Stimulated activated CD8-positive, alpha-beta memory T cell treated with anti-CD3 and anti-CD28 coated beads, Interleukin-12 subunit alpha, Interleukin-12 subunit beta, amount 100 ng/mL, for 24 hours (primary cell): ENCODE measurements at regions not wholly inside any gene's neighbourhood (a gene's known extent, or its start where the extent isn't known, plus 50 kb on each side); places are given as distances from the start of the nearest gene placed in this dataset.
A peak's percentile ranks its signal among the peaks of the same experiment; 100 is the strongest.

Experiments used
- DNase-seq: peaks from one replicate; pipeline ENCODE4 v3.0.0-alpha.2; 2020; ENCODE audit errors: extremely low read depth

GRCh38 chr7:131173145-131173890, 154.4 kb upstream of the MKLN1 start:
- DNase-seq, result no peak

- DNase-seq, result no peak
These were observed 153.3 kb upstream of the MKLN1 start for GRCh38 chr7:131174391-131174790.

- DNase-seq, result no peak
These were observed 152.8 kb upstream of the MKLN1 start for GRCh38 chr7:131174855-131175254.

GRCh38 chr7:131182446-131183058, 145.1 kb upstream of the MKLN1 start:
- DNase-seq, result no peak

DNA sequence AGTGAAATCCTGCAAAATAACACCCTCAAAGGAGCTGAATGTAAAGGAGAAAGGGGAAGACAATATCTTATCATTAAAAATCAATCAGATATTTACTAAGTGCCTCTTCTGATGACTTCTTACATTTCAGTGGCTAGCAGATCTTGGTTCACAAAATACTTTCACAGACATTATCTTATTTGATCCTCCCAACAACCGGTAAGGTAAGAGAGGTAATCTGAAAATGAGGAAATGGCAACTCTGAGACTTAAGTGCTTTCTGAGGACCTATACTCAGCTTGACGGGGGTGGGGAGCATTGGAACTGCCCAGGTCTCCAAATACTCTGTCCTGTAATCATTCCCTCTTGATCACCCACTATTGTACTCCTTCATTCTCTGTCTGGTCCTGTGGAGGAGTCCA, 144.6 kb upstream of the MKLN1 start:
- DNase-seq, result no peak

DNA sequence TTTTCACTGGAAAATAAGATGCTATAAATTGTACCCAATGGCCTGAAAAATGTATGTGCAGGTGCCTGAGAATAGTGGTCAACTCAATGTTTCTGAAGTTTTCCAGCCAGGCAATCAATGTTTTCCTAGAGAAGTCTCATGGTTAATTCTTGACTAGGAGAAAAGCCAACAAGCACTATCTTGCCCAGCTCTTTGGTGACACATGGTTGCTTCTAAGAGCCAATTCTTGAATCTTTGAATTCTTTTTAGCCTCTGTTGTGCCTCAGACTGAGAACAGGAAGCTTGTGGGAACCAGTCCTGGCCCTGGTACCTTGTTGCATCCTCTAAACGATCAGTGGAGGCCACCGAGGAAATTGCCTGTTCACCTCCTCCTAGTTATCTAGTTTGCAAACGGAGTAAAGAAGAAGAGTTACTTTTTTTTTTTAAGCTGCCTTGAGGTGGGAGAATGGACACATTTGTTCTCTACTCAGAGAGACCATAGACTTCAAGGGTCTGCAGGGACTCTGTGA, 144.0 kb upstream of the MKLN1 start:
- DNase-seq, result no peak

DNA sequence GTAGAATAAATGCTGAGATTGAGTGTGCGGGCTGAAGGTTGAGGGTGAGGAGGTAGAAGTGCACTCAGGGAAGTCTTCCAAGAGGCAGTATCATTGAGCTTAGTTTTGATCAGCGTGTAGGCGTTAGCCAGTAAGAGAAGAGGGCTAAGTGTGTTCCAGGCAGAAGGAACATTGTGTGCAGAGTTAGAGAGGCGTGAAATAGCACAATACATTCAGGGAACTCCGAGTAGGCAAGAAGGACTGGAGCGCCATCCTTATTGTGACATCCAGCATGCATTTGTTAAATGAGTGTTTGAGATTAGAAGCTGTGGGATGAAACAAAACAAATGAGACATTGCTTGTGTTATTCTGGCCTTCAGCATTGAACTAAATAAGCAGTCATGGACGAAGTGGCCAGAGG, 140.9 kb upstream of the MKLN1 start:
- DNase-seq, result no peak

DNA sequence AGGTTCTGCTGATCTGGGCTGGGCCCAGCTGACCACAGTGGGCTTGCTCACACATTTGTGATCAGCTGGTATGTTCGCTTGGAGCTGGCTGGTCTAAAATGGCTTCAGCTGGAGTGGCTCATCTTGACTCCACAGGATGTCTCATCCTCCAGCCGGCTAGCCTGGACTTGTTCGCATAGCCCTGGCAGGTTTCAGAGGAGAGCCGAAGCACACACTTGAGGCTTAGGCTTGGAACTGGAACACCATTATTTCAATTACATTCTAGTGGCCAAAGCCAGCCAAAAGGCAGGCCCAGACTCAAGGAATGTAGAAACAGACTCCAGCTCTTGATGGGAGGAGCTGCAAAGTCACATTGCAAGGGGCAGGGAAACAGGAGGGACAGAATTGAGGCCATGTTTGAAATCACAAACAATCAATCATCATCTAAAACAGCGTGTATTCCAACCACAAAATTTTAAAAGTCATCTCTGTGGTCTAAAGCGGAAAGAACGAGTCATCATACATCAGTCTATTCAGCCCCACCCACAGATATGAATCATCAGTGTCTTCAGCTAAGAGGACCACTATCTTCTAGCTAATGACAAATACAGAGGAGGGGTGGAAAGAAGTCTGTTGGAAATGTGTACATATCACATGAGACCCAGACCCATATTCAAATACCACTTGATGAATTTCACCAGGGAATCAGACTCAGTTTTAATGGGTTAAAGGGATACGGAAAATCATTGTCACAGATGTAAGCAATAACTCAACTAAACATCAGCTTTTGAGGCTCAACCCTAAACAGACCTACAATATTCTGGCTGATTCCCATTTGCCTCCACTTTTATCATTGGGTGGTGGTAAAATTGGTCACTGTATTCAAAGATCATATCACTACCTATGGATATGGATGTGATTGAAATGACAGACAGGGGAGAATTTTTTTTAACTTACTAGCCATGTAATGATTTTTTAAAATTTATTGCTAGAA, 139.0 kb upstream of the MKLN1 start:
- DNase-seq, result peak; percentile 10

DNA sequence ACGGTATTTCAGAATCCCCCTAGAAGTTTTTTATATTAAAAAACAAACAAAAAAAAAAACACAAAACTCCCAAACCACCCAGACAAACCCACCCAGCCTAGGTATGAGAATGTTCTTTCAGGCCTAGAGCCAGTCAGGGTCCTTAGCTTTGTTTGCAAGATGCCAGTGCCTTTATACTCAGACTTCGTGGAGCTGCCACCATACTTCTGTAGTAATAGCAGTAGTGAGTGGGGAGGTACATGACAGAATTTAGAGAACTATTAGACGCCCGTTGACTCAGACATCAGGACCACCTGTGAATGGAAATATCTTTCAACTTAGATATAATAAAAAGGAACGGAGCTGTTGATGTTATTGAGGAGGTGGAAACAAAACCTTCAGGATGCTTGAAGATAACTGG, 138.2 kb upstream of the MKLN1 start:
- no peak for DNase-seq

DNA sequence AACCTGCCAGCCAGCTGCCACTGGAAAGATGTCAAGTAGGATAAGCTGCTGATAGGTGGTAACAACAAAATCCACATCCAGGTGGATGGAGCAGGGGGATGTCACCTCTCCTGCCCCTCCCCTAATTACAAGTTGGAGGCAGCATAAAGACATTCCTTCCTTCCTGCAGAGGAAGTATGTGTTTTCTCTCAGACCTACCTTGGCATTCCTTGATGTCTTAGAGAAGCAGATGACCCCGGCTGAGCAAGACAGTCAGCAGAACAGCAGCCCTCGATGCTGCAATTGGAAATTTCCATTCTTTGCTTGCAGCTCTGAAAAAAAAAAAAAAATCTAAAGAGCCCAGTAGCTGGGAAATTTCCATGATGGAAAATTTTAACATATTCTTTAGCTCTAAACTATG, 137.5 kb upstream of the MKLN1 start:
- no peak for DNase-seq

- no peak for DNase-seq
These were observed 137.1 kb upstream of the MKLN1 start for GRCh38 chr7:131190581-131190980.

DNA sequence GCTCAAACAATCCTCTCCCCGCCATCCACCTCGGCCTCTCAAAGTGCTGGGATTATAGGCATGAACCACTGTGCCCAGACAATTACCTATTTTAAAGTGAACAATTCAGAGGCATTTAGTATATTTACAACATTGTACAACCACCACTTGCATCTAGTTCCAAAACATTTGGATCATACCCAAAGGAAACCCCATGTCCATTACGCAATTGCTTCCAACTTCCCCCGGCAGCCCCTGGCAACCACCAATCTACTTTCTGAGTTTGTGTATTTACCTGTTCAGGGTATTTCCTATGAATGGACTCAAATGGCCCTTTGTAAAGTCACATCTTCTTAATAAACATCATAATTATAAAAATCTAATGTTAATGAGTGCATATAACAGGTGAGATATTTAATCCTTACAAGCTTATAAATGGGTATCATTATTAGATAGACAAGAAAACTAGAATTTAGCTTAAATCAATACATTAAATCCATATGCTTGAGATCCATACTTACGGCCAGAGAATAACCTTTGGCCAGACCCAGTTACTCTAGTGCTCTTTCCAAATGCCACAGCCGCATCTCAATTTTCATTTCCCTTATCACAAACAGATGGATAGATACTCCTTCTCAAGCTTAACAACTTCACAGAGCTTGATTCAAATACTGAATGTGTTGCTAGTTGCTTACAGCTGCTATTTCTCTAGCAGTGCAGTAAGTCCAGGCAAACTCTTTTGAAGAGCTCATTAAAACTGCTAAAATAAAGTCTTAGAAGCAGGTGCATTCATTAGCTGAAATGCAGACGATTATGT, 133.4 kb upstream of the MKLN1 start:
- DNase-seq, result no peak

GRCh38 chr7:131196803-131197202, 130.9 kb upstream of the MKLN1 start:
- no peak for DNase-seq

DNA sequence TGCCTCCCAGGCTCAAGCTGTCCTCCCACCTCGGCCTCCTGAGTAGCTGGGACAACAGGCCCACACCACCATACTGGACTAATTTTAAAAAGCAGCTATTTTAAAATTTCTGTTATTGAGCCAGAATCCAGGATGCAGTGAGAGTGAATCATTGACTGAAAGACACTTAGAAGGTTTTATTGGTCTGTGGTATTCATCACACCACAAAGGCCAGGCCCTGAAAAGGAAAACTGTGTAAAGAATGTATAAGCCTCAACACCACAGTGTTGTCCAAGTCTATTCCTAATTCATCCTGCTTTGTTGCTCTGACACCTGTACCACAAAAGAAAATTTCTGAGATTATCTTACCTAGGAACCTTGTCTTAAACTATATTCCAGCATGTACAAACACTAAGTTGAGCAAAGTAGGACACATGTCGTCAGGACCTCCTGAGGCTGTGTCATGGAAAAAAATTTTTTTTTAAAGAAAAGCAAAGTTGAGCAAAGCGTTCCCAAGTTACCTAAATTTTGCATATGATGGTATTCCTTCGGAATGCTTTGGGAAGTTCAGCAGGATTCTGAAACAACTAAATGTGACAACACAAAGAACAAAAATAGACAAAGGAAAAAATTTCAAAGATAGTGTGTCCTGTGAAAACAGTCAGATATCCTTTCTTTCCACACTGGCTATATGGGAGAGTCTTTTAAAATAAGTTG, 129.6 kb upstream of the MKLN1 start:
- no peak for DNase-seq

- no peak for DNase-seq
These were observed 125.2 kb upstream of the MKLN1 start for GRCh38 chr7:131202451-131202850.

DNA sequence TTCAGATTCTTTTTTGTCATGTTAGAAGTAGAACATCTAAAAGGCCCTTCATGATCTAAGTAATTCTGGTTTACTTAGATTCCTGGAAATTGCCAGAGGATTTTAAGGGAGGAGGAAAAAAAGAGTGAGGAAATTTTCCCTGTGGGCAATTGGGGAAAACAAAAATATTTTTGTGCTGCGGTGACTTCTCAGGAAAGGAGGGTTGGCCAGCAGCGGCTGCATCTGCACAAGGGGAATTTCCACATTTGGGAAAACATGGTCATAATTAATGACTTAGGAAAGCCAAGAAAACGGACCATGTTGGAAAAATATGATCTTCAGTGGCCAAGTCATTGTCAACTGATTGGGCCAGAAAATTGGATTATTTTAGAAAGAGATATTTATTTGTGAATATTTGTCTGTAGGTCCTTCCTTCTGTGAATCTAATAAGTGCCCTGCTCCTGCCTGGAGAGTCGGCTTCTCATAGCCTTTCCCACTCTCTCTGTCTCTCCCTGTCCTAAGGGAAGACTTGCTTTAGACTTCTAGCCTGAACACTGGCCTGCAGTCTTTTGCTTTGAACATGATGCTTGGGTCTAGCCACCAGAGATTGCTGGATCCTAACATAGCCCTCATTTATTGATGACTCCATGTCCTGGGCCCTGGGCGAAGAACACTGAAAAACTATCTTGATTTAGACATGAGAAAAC, 124.2 kb upstream of the MKLN1 start:
- no peak for DNase-seq

DNA sequence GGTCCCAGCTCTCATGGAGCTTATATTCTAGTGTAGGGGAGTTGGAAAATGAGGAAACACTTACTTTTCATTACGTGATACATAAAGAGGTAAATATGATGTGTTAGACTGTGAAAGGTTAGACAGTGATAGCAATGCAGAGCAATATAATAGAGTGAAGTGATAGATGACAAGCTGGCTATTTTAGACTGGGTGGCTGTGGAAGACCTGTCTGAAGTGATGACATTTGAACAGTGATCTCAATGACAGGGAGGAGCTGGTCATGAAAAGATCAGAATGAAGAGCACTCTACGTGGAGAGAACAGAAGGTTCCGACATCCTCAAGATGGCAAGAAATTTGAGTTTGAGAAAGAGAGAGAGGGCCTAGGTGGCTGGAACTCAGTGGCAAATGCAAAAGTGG, 118.9 kb upstream of the MKLN1 start:
- DNase-seq, result no peak

DNA sequence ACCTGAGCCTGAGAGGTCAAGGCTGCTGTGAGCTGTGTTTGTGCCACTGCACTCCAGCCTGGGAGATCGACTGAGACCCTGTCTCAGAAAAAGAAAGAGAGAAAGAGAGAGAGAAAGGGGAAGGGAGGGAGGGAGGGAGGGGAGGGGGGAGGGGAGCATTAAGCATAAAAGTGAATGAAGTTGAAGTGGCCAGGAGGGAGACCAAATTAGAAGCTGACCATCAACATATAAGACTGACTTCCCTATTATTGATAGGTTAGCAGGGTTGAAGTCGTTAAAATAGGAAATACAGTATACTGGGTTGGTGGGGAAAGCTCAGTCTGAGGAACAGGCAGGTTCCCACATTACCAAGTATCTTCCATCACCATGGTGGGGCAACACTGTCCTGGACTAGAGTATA, 117.1 kb upstream of the MKLN1 start:
- DNase-seq, result no peak

DNA sequence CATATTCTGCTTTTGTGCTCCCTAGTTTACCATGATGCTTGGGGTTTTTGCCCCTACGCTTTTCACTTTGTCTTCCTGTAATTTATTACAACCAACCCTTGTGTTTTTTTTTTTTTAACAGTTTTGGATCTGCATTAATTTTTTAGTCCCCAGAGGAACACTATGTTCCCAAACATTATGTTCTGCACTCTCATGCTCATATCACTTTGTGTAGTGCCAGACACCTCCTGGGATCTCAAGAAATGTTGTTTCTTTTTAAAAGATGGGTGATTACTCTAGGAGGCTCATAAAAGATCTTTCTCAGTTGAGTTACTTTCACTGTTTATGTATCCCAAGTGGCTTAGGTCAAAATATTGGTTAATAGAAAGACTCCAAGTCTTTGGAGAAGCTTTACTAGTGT, 116.2 kb upstream of the MKLN1 start:
- no peak for DNase-seq

GRCh38 chr7:131212114-131212513, 115.6 kb upstream of the MKLN1 start:
- no peak for DNase-seq
